GM21825 (cell line): ENCODE measurements at regions not wholly inside any gene's neighbourhood (a gene's known extent, or its start where the extent isn't known, plus 50 kb on each side); places are given as distances from the start of the nearest gene placed in this dataset.

Experiments used
- ATAC-seq: cut with Tn5 transposase; IDR thresholded peaks from one replicate; pipeline ENCODE4 v1.9.1; 2021; ENCODE audit warnings: mild to moderate bottlenecking, moderate library complexity; ENCODE audit not compliant: unreplicated experiment

DNA sequence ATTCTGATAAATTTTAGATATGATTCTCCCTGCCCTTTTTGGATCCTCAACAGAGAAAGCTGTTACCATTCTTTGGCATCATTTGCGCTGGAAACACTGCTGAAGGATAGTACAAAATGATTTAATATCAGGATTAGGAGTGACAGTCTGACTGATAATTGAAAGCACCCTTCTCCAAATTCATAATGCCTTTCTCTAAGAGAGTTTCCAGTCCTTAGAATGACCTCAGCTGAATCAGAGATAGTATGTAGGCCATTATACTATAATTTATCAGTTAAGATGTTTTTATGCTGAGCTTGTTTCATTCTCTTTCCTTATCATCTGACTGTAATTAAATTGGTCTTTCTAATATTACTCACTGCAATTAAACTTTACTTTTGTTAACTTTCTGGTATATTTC lies 166.7 kb downstream of the ZNF326 start:
- no peak for ATAC-seq

DNA sequence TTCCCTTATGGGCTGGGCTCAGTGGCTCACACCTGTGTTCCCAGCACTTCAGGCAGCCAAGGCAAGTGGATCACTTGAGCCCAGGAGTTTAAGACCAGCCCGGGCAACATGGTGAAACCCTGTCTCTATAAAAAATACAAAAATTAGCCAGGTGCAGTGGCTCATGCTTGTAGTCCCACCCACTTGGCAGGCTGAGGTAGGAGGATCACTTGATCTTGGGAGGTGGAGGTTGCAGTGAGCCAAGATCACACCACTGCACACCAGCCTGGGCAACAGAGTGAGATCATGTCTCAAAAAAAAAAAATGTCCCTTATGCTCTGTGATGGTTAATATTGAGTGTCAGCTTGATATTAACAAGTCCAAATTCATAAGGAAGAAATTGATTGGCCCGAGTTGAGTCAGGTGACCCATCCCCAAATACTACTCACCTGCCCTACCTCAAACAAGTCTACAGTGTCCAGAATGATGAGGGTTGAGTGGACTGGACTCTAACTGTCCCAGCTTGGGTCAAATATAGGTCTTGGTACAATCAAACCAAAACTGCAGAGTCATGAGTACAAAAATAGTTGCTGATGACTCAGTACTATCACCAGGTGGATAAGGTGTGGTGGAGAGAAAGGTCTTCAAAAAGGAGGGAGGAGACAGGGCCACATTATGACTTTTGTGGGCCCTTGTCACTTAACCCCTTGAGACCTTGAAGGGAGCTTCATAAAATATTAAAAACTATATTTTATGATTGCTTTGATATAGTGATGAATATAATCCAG lies 161.0 kb downstream of the ZNF326 start:
- no peak for ATAC-seq

DNA sequence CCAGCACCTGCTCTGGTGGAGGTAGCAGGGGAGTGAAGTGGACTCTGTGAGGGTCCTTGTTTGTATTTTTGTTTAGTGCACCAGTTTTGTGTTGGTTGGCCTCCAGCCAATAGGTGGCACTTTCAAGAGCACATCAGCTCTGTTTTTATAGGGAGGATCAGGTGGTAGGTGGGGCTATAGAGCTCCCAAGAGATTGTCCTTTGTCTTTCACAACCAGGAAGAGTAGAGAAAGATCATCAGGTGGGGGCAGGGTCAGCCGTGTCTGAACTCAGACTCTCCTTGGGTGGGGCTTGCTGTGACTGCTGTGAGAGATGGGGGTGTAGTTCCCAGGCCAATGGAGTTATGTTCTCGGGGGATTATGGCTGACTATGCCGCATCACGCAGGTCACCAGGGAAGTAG lies 159.8 kb downstream of the ZNF326 start:
- no peak for ATAC-seq

DNA sequence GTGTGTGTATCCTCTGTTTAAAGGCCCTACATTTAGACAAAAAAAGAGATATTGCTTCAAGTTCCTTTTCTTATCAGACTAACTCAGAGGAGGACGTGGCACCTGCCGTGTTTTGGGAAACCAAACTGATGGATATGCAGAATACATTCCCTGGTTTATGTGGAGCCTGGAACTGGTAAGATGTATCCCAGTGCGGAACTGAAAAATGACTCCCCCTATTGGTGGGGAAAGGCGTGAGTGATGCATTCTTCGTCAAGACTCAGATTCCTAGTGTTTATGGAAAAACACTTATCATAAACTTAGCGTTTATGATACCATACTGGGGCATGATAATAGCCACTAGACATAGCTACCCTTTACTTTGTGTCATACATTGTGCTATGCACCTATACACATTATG lies 154.2 kb downstream of the ZNF326 start:
- no peak for ATAC-seq

DNA sequence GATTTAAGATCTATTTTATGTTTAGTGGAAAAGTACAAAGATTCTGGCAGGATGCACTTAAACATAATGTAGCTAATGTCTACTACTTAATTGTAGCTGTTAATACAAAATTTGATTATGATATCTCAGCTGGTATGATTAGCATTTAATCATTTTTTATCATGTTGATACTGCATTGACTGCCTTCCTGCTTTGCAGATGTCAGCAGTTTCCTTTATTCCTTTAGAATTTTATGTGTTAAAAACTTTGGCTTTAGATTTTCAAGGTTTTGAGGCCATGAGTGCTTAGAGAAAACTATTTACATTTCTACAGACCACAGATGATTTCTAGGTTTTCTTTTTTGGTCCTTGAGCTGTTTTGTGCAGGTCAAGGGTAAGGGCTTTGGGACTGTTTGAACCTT lies 152.2 kb downstream of the ZNF326 start:
- ATAC-seq: no peak

DNA sequence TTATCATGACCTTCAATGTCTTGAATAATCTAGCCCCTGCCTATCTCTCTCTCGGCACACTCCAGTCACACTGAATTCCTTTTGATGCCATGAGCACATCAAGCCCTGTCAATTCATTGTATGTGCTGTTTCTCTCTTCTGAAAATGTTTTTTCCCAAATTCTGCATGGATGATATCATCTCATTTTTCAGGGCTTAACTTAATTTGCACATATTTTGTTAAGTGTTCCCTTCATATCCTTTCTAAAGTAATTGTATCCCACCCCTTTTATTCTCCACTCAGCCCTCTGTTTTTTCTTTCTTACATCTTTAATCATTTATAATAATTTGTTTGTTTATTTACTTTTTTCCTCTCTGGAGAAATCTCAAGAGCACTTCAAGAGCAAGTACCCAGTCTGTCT lies 149.9 kb downstream of the ZNF326 start:
- ATAC-seq: no peak

DNA sequence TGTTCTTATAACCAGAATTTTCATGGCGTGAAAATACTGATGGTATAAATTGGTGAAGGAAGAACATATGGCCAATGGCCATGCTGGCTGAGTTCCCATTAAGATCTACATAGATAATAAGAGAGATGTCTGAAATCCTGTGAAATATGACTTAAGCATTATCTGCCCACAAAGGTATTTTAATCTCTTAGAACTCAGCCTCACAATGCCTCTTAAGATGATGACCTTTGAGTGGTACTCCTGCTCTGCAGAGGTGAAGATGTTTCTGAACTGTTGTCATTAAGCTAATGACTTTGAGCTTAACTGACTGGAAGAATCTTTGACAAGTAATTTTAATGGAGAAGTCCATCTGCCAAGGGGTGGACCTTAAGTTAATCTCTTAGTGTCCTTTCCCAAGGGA lies 148.7 kb downstream of the ZNF326 start:
- no peak for ATAC-seq

DNA sequence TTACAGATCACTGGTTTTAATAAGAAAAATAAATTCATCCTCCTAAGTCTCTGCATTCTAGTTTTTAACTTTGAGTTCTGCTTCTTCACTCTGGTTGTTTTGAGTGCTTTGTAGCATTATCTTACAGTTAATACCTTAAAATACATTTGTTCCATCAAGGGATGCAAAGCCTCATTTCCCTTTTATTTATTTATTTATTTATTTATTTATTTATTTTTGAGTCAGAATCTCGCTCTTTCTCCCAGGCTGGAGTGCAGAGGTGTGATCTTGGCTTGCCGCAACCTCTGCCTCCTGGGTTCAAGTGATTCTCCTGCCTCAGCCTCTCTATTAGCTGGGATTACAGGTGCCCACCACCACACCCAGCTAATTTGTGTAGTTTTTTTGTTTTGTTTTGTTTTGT lies 147.8 kb downstream of the ZNF326 start:
- no peak for ATAC-seq

DNA sequence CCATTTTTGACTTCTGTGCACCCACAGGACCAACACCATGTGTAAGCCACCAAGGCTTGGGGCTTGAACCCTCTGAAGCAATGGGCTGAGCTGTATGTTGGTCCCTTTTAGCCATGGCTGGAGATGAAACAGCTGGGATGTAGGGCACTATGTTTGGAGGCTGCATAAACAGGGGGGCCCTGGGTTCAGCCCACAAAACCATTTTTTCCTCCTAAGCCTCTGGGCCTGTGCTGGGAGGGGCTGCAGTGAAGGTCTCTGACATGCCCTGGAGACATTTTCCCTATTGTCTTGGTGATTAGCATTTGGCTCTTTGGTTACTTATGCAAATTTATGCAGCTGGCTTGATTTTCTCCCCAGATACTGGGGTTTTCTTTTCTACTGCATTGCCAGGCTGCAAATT lies 144.9 kb downstream of the ZNF326 start:
- no peak for ATAC-seq

DNA sequence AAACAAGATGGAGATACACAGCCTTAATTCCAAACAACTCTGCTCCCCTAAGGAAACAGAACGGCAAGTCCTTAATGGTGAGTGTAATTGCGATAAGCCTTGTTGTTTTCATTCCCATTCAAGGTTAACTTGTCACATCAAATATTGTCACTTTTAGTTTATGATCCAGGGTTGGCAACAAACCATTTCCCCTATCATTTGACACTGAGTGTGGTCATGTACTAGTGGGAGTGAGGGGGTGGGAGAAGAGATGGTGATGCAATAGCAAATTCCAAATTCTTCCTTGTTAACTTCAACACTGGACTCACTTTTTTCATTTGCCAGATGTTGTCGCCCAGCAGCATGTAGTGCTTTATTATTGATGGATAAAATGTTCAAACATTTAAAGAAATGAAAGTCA lies 140.4 kb downstream of the ZNF326 start:
- no peak for ATAC-seq

DNA sequence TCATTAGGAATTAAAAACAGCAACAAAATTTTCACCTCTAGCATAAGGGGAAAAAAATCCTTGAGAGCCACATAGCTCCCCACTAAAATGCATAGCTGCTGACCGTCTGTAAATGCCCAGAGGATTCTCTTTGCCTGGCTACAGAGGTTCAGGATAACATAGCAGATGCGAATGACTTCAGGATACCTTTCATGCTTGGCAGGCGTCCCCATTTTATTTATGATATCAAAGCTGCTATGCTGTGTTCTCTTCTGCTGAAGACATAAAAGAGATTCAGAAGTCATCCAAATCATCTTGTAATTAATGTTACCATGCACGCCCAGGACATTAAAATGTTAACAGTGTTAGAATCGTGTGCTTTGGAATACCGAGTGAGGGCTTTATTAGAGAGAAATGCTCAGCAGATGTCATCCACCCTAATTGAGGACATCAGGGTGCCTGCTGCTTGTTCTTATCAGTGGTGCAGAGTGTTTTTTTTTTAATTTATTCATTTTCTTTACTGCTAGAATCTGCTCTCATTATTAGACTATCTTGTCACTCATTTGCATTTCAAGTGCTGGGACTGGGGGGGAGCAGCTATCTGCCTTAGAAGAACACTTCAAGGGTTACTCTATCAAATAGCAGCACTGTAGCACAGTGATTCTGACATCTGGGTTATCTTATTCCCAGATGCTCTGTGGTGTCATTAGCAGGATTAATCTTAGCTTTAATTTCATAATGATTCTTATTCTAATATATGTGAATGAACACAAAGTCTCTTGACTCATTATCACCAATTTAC lies 139.5 kb downstream of the ZNF326 start:
- ATAC-seq: no peak

DNA sequence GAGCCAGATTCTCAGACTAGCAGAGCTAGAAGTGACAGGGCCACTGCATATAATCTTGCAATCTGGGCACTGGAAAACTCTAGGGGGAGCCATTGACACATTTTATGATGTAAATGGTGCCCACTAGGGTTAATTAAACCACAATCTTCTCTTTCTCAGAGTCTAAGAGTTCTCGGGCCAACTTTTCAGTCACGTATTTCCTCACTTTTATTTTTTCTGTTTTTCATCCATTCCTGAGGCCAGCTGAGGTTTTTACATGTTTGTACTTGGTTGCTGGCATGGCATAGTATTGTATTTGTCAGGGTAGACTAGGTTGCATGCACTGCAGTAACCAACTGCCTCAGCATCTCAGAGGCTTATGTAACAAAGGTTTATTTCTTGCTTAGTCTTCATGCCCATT lies 138.2 kb downstream of the ZNF326 start:
- no peak for ATAC-seq

DNA sequence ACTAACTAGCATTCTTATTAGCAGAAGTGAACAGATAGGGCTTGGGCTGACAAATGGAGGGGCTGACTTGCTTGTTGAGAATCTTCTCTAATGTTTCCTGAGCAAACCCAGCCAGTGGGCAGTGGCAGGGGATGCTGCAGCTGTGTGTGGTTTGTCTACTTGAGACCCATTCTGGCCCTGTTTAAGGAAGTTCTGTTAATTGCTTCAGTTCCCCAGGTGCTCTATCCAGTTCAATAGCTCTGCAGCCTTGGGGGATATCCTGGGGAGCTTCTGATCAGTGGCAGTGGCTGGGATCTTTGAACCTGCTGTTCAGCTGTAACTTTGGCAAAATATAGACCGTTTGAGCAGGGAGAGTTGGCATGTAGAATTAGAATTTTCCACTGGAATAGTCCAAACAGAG lies 137.4 kb downstream of the ZNF326 start:
- no peak for ATAC-seq

DNA sequence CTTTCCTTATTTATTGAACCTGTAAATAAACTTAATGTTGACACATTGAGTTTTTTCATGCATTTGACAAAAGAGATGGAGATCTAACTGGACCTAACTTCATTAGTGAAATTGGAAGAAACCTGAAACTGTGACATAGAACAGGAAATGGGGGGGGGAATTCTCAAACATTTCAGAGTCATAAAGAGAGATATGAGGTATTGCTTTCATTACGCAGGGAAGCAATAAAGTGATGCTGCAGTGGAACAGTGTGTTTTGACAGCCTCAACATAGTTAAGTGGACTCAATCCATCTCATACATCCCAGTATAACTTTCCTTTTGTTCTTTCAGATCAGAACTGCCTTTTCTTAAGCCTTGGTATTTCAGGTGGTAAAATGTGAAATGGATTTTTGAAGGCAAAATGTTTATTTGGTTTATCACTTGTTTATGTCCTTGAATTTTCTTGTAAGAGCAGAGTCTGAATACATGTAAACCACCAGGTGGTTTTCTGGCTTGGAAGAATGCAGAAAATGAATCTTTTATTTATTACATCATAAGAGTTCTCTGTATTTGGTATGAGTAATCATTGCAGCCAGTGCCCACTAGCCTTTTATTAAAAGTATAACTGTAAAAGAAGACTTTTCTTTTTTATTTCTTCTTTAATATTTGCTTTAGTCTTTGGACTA lies 132.5 kb downstream of the ZNF326 start:
- ATAC-seq: no peak

DNA sequence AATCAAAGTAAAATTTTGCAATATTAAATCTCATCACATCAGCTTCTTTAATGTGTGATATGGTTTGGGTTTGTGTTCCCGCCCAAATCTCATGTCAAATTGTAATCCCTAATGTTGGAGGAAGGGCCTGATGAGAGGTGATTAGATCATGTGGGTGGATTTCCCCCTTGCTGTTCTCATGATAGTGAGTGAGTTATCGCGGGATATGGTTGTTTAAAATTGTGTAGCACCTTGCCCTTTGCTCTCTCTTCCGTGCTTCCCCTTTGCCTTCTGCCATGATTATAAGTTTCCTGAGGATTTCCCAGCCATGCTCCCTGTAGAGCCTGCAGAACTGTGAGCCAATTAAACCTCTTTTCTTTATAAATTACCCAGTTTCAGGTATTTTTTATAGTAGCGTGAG lies 131.9 kb downstream of the ZNF326 start:
- no peak for ATAC-seq

DNA sequence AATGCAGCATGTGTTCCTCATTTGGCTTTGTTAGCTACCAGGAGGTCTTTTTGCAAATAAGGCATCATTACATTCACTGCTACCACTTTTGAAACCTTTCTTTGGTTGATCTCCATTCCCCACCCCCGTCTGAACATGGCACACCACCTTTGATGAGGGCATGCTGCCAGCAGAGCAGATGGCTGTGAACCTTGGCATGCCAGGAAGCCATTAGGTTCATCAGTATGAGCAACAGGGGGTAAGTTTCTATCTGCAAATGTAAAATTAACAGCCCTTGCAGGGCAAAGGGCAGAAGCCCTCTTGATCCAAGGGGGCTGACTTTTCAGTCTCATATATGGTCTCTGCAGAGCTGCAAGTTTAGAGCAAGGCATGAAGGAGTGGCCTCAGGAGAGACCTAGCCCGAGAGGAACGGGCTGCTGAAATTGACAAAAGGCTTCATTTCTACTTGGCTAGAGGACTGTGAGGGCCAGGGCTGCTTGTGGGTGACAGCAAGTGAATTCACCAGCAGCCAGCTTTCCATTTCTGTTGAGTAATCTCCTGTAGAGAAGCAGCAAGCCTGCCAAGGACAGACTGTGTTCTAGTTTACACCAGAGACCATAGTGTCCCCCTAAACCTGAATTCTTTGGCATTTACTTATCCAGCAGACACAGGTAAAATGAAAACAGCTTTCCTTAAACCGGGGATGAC lies 127.9 kb downstream of the ZNF326 start:
- no peak for ATAC-seq

DNA sequence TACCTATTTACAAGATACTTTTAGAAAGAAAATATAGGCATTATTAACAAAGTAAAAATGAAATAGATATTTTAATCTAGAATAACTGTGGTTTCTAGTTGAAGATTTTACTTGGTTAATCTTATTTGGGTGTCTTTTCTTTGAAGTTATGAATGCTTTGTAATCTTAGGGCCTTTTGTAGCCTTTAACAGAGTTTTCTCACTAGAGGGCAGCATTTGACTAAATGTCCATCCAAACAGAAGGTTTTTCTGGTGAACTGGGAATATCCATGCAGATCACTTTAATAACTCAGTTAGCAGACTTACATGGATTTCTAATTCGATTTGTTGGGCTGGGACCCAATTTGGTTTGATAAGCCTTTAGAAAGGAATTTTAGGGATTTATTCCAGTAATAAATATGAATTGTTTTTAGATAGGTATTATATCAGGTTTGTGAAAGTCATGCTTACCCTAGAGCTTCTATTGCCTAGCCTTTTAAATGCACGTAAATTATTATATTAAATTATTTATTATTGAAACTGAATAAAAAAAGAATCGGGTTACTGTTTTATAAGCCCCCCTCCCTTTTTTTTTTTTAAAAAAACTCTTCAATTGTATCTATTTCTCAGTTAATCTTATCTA lies 119.7 kb downstream of the ZNF326 start:
- no peak for ATAC-seq

DNA sequence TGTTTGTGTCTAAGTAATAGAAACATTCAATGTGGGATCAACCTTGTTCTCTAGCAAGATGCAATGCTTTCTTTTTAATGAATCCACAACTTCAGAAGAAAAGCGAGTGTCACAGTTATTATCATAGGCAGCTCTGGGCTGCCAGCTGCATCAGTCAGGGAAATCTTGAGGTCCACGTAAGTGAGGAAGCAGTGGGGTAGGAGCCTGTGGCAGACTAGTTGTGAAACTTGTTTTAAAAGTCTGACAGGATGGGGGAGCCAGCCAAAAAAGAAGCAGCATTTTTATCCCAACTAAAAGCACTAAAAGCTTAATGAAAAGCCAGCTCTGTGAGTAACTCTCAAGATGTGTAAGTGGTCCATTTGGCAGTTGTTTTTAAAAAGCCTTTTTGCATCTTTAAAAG lies 113.1 kb downstream of the ZNF326 start:
- no peak for ATAC-seq

DNA sequence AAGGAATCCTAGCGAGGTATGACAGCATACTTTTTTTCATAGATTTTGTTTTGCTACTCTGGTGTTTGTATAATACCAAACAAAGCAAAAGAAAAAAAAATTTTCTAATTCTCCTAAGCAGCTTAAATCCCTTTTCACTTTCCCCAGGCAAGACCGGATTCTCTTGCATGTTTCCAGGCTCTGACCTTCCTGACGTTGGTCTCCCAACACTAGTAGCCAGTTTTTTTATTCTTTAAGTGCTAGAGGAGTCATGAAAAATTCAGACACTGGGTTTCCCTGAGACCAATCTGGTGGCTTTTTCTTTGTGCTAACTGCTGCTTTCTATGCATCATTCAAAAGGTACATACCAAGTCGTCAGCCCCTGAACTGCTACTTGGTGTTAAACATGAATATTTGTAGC lies 111.4 kb downstream of the ZNF326 start:
- ATAC-seq: no peak

DNA sequence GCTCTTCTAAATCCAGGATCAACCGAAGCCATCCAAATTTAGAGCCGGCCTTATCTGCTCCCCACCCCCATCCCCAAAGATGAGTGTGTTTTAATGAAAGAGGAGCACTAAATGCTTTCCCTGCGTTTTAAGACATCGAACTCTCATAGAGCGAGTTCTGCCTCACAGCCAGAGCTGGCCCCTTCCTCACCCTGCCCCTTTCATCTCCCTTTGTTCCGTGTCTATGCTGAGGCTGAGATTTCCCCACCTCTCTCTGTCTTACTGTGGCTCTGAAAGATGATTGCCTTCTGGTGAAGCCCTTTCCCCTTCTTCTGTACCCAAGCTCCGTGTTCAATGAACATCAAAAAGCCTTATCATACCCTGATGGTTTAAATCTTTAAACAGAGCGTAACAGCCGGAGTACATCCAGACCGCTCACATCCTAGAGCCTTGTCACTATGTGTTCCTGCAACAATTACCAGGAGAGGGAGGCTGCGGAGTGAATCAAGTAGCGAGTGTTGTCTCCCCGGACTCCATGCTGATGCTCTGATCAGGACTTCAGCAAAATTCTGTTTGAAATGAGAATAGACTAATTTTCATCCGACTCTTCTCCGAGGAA lies 110.1 kb downstream of the ZNF326 start:
- ATAC-seq: no peak

DNA sequence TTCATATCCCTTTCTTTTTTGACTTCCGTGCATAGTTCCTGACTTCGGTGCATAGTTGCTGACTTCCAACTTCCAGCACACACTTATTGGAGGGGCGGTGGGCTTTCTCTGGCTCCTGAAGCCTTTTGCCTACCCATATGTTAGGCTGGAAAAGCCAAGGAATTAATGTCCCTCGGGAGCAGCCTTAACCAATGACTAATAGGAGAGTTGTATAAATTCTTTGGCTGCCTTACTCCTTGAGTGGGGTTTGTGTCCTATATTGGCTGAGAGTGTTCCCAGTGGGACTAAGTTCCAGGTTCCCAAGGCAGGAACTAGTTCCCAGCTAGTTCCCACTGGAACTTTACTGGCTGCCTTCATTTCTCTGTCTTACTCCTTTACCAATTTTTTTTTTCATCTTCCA lies 105.7 kb downstream of the ZNF326 start:
- ATAC-seq: no peak
